ENCODE measurements at regions not wholly inside any gene's neighbourhood (a gene's known extent, or its start where the extent isn't known, plus 50 kb on each side); places are given as distances from the start of the nearest gene placed in this dataset.

DNA sequence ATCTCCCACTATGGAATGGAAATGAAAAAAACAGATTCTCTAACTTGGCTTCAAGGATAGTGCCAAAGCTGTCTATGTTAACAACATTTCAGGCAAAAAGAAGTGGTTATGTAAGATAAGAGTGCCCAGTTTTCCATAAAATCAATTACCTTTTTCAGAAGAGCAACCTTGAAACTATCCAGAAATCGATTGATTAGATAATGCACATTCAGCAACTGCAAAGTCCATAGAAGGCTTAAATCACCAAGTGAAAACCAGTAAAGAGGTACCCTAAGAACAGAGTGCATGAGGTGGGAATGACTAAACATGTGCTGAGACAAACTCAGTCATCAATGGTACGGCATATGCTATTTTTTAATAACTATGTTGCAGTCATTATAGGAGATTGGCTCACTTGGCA, 71.9 kb upstream of the TNKS2 start:
- no peak overlapping the region for H3K27ac Mint-ChIP-seq
- no peak for DNase-seq
- no peaks in the 10 kb centered on the region for H3K4me1 Mint-ChIP-seq
- TF ChIP-seq, protein P1, sequence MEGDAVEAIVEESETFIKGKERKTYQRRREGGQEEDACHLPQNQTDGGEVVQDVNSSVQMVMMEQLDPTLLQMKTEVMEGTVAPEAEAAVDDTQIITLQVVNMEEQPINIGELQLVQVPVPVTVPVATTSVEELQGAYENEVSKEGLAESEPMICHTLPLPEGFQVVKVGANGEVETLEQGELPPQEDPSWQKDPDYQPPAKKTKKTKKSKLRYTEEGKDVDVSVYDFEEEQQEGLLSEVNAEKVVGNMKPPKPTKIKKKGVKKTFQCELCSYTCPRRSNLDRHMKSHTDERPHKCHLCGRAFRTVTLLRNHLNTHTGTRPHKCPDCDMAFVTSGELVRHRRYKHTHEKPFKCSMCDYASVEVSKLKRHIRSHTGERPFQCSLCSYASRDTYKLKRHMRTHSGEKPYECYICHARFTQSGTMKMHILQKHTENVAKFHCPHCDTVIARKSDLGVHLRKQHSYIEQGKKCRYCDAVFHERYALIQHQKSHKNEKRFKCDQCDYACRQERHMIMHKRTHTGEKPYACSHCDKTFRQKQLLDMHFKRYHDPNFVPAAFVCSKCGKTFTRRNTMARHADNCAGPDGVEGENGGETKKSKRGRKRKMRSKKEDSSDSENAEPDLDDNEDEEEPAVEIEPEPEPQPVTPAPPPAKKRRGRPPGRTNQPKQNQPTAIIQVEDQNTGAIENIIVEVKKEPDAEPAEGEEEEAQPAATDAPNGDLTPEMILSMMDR (IDR thresholded peaks at IDR 0.05) = no peak
- no peak overlapping the region for H3K4me3 Mint-ChIP-seq
- no CpG with 5 or more reads among the region's 2 CpGs for WGBS (ENCODE audit: insufficient coverage)
- intact Hi-C loops (cut with micrococcal nuclease) = no loop called here
- H3K27ac ChIP-seq (ENCODE audit: low read depth in 1 of 2, low read length in 2 of 2) = no peak overlapping the region
- H3K4me2 ChIP-seq (replicated peaks; ENCODE audit: extremely low read depth, low read length, poor library complexity, severe bottlenecking) = no peak overlapping the region
- H3K36me3 Mint-ChIP-seq = no peaks in the 10 kb centered on the region
- H3K9ac ChIP-seq (ENCODE audit: insufficient read depth, low read length, poor library complexity, severe bottlenecking) = no peak overlapping the region
- no peaks in the 10 kb centered on the region for H3K36me3 ChIP-seq (replicated peaks in 1 of 2; ENCODE audit: control insufficient read depth in 1 of 2, insufficient read depth in 2 of 2, low read length in 2 of 2)
- no peaks in the 10 kb centered on the region for H3K79me2 ChIP-seq (ENCODE audit: insufficient read depth, low read length)
- no peaks in the 10 kb centered on the region for H4K20me1 ChIP-seq (ENCODE audit: insufficient read depth, low read length)
- peaks cover 0 to 5% (median 0%) of the 10 kb centered on the region in 7 donors for H3K9me3 Mint-ChIP-seq
- peaks cover 1 to 2% (median 2%) of the 10 kb centered on the region in 3 donors for H3K27me3 Mint-ChIP-seq (ENCODE audit: low read depth in 3 of 3)
- H2AFZ ChIP-seq (ENCODE audit: insufficient read depth, low read depth, low read length, poor library complexity, severe bottlenecking) = no peak overlapping the region
- H3K4me3 ChIP-seq (replicated peaks in 1 of 3; ENCODE audit: low read depth in 2 of 3, low read length in 3 of 3) = no peak overlapping the region
- H3K9me3 ChIP-seq (replicated peaks in 1 of 2; ENCODE audit: control insufficient read depth in 1 of 2, insufficient read depth in 1 of 2, low read length in 2 of 2) = no peaks in the 10 kb centered on the region
- no peaks in the 10 kb centered on the region for H3K4me1 ChIP-seq (ENCODE audit: control insufficient read depth in 1 of 2, insufficient read depth in 2 of 2, low read length in 2 of 2)
- H3K27me3 ChIP-seq (ENCODE audit: control insufficient read depth in 2 of 2, insufficient read depth in 2 of 2, low read length in 2 of 2) = peaks cover 0 to 4% of the 10 kb centered on the region in 2 donors

DNA sequence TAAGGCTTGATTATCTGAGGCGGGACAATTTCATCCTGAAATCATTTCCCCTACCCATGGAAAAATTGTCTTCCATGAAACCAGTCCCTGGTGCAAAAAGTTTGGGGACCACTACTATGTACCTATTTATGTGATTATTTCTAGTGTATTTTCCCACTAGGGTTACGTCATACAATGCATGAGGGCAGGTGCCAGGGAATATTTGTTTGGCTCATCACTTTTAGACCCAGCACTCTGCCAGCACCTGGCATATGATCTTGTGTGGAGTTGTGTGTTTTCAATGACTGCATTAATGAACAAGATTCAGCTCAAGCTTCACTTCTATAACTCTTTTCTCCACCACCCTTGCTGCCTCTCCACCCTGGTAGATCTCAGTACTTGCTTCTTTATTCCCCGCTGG, 73.3 kb upstream of the TNKS2 start:
- Mint-ChIP-seq H3K4me3 (no peak overlapping the region), H3K4me1 (no peaks in the 10 kb centered on the region), H3K9me3 (peaks cover 0 to 5% (median 0%) of the 10 kb centered on the region in 7 donors), H3K36me3 (no peaks in the 10 kb centered on the region), H3K27ac (no peak overlapping the region), H3K27me3 (ENCODE audit: low read depth in 3 of 3) (peaks cover 1 to 2% (median 2%) of the 10 kb centered on the region in 3 donors)
- H3K27ac ChIP-seq (ENCODE audit: low read depth in 1 of 2, low read length in 2 of 2) = no peak overlapping the region
- TF ChIP-seq, protein P1 (IDR thresholded peaks at IDR 0.05) = no peak
- no peaks in the 10 kb centered on the region for H3K79me2 ChIP-seq (ENCODE audit: insufficient read depth, low read length)
- no peak overlapping the region for H3K9ac ChIP-seq (ENCODE audit: insufficient read depth, low read length, poor library complexity, severe bottlenecking)
- H4K20me1 ChIP-seq (ENCODE audit: insufficient read depth, low read length) = no peaks in the 10 kb centered on the region
- H3K4me2 ChIP-seq (replicated peaks; ENCODE audit: extremely low read depth, low read length, poor library complexity, severe bottlenecking) = no peak overlapping the region
- WGBS (ENCODE audit: insufficient coverage) = 93% methylated on average over 1 of the region's 3 CpGs
- H3K4me1 ChIP-seq (ENCODE audit: control insufficient read depth in 1 of 2, insufficient read depth in 2 of 2, low read length in 2 of 2) = no peaks in the 10 kb centered on the region
- H3K9me3 ChIP-seq (replicated peaks in 1 of 2; ENCODE audit: control insufficient read depth in 1 of 2, insufficient read depth in 1 of 2, low read length in 2 of 2) = no peaks in the 10 kb centered on the region
- no peak for DNase-seq
- no peaks in the 10 kb centered on the region for H3K36me3 ChIP-seq (replicated peaks in 1 of 2; ENCODE audit: control insufficient read depth in 1 of 2, insufficient read depth in 2 of 2, low read length in 2 of 2)
- peaks cover 0 to 7% of the 10 kb centered on the region in 2 donors for H3K27me3 ChIP-seq (ENCODE audit: control insufficient read depth in 2 of 2, insufficient read depth in 2 of 2, low read length in 2 of 2)
- H2AFZ ChIP-seq (ENCODE audit: insufficient read depth, low read depth, low read length, poor library complexity, severe bottlenecking) = no peak overlapping the region
- intact Hi-C loops (cut with micrococcal nuclease) = no loop called here
- H3K4me3 ChIP-seq (replicated peaks in 1 of 3; ENCODE audit: low read depth in 2 of 3, low read length in 3 of 3) = no peak overlapping the region

Measured in CD14-positive monocyte (primary cell).